ENCODE measurements at regions not wholly inside any gene's neighbourhood (a gene's known extent, or its start where the extent isn't known, plus 50 kb on each side); places are given as distances from the start of the nearest gene placed in this dataset.

GRCh38 chr3:104460477-104461406 is 906.0 kb upstream of the ALCAM start:
- DNase-seq = no peak
- H3K27me3 ChIP-seq = no peaks in the 10 kb centered on the region
- TF ChIP-seq CTCF (IDR thresholded peaks at IDR 0.05) (peak in 4 of 6 experiments; percentile 6 to 37 (median 30)), POLR2A (IDR thresholded peaks at IDR 0.05) (no peak)
- H3K36me3 ChIP-seq (replicated peaks in 1 of 2) = no peaks in the 10 kb centered on the region
- H3K4me1 ChIP-seq (replicated peaks in 1 of 2) = no peaks in the 10 kb centered on the region
- intact Hi-C loops (cut with DNase I) = no loop called here
- peak overlapping the region in 1 of 5 donors; percentile 47 for H3K27ac ChIP-seq
- 34 to 68% (median 52%) methylated on average over 1 of the region's 1 CpG for WGBS, 4 donors
- H3K9me3 ChIP-seq (replicated peaks in 1 of 3) = no peaks in the 10 kb centered on the region
- H3K4me3 ChIP-seq = no peak overlapping the region

GRCh38 chr3:104461431-104461830 is 905.3 kb upstream of the ALCAM start:
- Histone ChIP-seq H3K9me3 (replicated peaks in 1 of 3) (no peaks in the 10 kb centered on the region), H3K27me3 (no peaks in the 10 kb centered on the region), H3K36me3 (replicated peaks in 1 of 2) (no peaks in the 10 kb centered on the region), H3K4me3 (no peak overlapping the region), H3K4me1 (replicated peaks in 1 of 2) (no peaks in the 10 kb centered on the region), H3K27ac (peak overlapping the region in 1 of 5 donors; percentile 47)
- WGBS, 4 donors = 73 to 95% (median 83%) methylated on average over 1 of the region's 1 CpG
- intact Hi-C loops (cut with DNase I) = no loop called here
- DNase-seq = no peak
- no peak for TF ChIP-seq POLR2A (IDR thresholded peaks at IDR 0.05)
- TF ChIP-seq CTCF (IDR thresholded peaks at IDR 0.05) = no peak

GRCh38 chr3:104472221-104472620 is 894.5 kb upstream of the ALCAM start:
- H3K36me3 ChIP-seq (replicated peaks in 1 of 2) = no peaks in the 10 kb centered on the region
- intact Hi-C loops (cut with DNase I) = no loop called here
- no peak for DNase-seq
- H3K27me3 ChIP-seq = no peaks in the 10 kb centered on the region
- no peak overlapping the region for H3K27ac ChIP-seq
- no peaks in the 10 kb centered on the region for H3K4me1 ChIP-seq (replicated peaks in 1 of 2)
- peaks cover 0 to 6% (median 0%) of the 10 kb centered on the region in 3 donors for H3K9me3 ChIP-seq (replicated peaks in 1 of 3)
- no peak for TF ChIP-seq POLR2A (IDR thresholded peaks at IDR 0.05)
- TF ChIP-seq CTCF (IDR thresholded peaks at IDR 0.05) = no peak
- WGBS, 4 donors = 88 to 90% (median 89%) methylated on average over 3 of the region's 3 CpGs
- H3K4me3 ChIP-seq = no peak overlapping the region

- intact Hi-C loops (cut with DNase I) = no loop called here
- no peaks in the 10 kb centered on the region for H3K36me3 ChIP-seq (replicated peaks in 1 of 2)
- H3K4me3 ChIP-seq = no peak overlapping the region
- TF ChIP-seq POLR2A (IDR thresholded peaks at IDR 0.05) (no peak), CTCF (IDR thresholded peaks at IDR 0.05) (no peak)
- DNase-seq = no peak
- no peaks in the 10 kb centered on the region for H3K27me3 ChIP-seq
- no peaks in the 10 kb centered on the region for H3K4me1 ChIP-seq (replicated peaks in 1 of 2)
- 74 to 83% (median 76%) methylated on average over 1 of the region's 1 CpG for WGBS, 4 donors
- peaks cover 0 to 6% (median 0%) of the 10 kb centered on the region in 3 donors for H3K9me3 ChIP-seq (replicated peaks in 1 of 3)
- H3K27ac ChIP-seq = no peak overlapping the region
Observed at GRCh38 chr3:104474011-104474410, 892.7 kb upstream of the ALCAM start.
